HG03025 (cell line): ENCODE measurements at regions not wholly inside any gene's neighbourhood (a gene's known extent, or its start where the extent isn't known, plus 50 kb on each side); places are given as distances from the start of the nearest gene placed in this dataset.
A peak's percentile ranks its signal among the peaks of the same experiment; 100 is the strongest.

Experiments used
- ATAC-seq: cut with Tn5 transposase; IDR thresholded peaks from one replicate; pipeline ENCODE4 v1.9.1; 2021; ENCODE audit warnings: mild to moderate bottlenecking, moderate library complexity; ENCODE audit not compliant: unreplicated experiment, low FRiP score

GRCh38 chr17:77861981-77862645, 96.4 kb upstream of the TNRC6C start:
- no peak for ATAC-seq

- ATAC-seq = no peak
Observed at GRCh38 chr17:77862890-77863813, 95.4 kb upstream of the TNRC6C start.

- no peak for ATAC-seq
Observed at GRCh38 chr17:77863814-77864161, 94.7 kb upstream of the TNRC6C start.

- ATAC-seq = no peak
Observed at GRCh38 chr17:77864234-77865111, 94.0 kb upstream of the TNRC6C start.

GRCh38 chr17:77865112-77865611, 93.3 kb upstream of the TNRC6C start:
- ATAC-seq = no peak

GRCh38 chr17:77865716-77866115, 92.8 kb upstream of the TNRC6C start:
- ATAC-seq = no peak

GRCh38 chr17:77867308-77867781, 91.2 kb upstream of the TNRC6C start:
- ATAC-seq = no peak

- ATAC-seq = no peak
Observed at GRCh38 chr17:77867976-77868713, 90.4 kb upstream of the TNRC6C start.

GRCh38 chr17:77869041-77869599, 89.4 kb upstream of the TNRC6C start:
- ATAC-seq = no peak

- ATAC-seq = peak; percentile 63
Observed at GRCh38 chr17:77869665-77870132, 88.8 kb upstream of the TNRC6C start.

- no peak for ATAC-seq
Observed at GRCh38 chr17:77872199-77872598, 86.3 kb upstream of the TNRC6C start.

- ATAC-seq = no peak
Observed at GRCh38 chr17:77872714-77873499, 85.6 kb upstream of the TNRC6C start.

GRCh38 chr17:77873500-77874302, 84.8 kb upstream of the TNRC6C start:
- ATAC-seq = no peak

- ATAC-seq = no peak
Observed at GRCh38 chr17:77874303-77875050, 84.0 kb upstream of the TNRC6C start.

- no peak for ATAC-seq
Observed at GRCh38 chr17:77875051-77875780, 83.3 kb upstream of the TNRC6C start.

- no peak for ATAC-seq
Observed at GRCh38 chr17:77875881-77876509, 82.5 kb upstream of the TNRC6C start.
